Mucosa of rectum (tissue), 2 donors: ENCODE measurements at regions not wholly inside any gene's neighbourhood (a gene's known extent, or its start where the extent isn't known, plus 50 kb on each side); places are given as distances from the start of the nearest gene placed in this dataset.
"Not testable (repeated sequence)": the region's sequence is repeated elsewhere in the genome, so short reads cannot be mapped to it uniquely, and the experiment has no call there.

ENCODE experiments used
- H3K27ac ChIP-seq, 2 donors: one replicate each; pipeline ENCODE4 v1.7.0; 2013; ENCODE audit warnings: inconsistent platforms in 2 of 2, low read depth in 2 of 2, low read length in 2 of 2
- H3K27me3 ChIP-seq, 2 donors: one replicate each; pipeline ENCODE4 v1.7.0; 2013; ENCODE audit warnings: low read length in 2 of 2; ENCODE audit not compliant: control insufficient read depth in 2 of 2, insufficient read depth in 2 of 2
- H3K36me3 ChIP-seq, 2 donors: one replicate each; pipeline ENCODE4 v1.7.0; 2013; ENCODE audit warnings: low read length in 2 of 2; ENCODE audit not compliant: control insufficient read depth in 2 of 2, insufficient read depth in 2 of 2
- H3K4me1 ChIP-seq, 2 donors: one replicate each; pipeline ENCODE4 v1.7.0; 2013; ENCODE audit warnings: low read length in 2 of 2, mild to moderate bottlenecking in 1 of 2; ENCODE audit not compliant: control insufficient read depth in 2 of 2, insufficient read depth in 2 of 2
- H3K4me3 ChIP-seq, 2 donors: one replicate each; pipeline ENCODE4 v1.7.0; 2013; ENCODE audit warnings: low read length in 2 of 2
- H3K9ac ChIP-seq, 2 donors: one replicate each; pipeline ENCODE4 v1.7.0; 2013; ENCODE audit warnings: low read length in 2 of 2, low read depth in 1 of 2, mild to moderate bottlenecking in 1 of 2
- H3K9me3 ChIP-seq, 2 donors: one replicate each; pipeline ENCODE4 v1.7.0; 2013; ENCODE audit warnings: low read length in 2 of 2; ENCODE audit not compliant: control insufficient read depth in 2 of 2
- donor health status: healthy.
- donor health status: Normal muscosa, but diverticular disease.

DNA sequence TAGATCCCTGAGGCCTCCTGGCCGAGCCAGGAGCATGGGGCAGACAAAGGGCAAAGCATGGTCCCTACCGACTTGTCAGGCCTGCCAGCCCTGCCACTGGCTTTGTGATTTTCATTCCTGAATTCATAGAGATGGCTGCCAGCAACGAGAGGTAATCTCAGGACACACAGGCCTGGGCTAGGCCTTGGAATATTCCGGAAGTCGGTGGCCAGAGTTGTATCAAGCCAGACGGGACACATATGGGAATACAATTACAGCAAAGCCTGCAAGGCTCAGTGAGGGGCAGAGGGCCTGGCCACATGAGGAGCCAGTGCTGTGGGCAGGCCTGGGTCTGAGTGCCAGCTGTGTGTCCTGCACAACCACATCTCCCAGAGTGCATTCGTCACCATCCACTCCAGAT lies 72.4 kb upstream of the PLGLB2 start:
- H3K36me3 ChIP-seq, H3K27me3 ChIP-seq, H3K9ac ChIP-seq, H3K4me3 ChIP-seq, H3K4me1 ChIP-seq, H3K9me3 ChIP-seq, H3K27ac ChIP-seq: not testable (repeated sequence)

DNA sequence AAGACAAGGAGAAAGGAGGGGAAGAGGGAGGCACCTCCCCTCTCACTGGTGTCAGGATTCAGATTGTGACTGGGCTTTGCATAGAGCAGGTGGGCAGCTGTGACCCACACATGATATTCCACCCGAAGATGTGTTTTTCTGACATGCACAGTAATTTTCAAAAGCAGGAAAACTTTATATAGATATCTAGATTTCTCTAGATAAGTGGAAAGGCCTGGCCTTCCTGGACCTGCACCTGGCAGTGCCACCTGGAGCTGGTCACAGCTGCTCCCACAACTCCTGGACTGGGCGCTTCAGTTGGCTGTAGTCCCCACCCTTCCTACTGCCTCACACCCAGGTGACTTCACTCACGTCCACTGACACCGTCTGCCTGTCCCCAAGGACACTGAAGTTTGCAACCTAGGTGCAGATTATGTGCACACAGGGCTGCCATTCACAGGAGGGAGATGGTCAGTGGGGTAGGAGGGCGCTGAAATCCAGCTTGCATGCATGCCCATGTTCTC lies 70.4 kb upstream of the PLGLB2 start:
- not testable (repeated sequence) for H3K9ac ChIP-seq, H3K4me3 ChIP-seq, H3K27me3 ChIP-seq, H3K36me3 ChIP-seq, H3K27ac ChIP-seq, H3K4me1 ChIP-seq, H3K9me3 ChIP-seq

DNA sequence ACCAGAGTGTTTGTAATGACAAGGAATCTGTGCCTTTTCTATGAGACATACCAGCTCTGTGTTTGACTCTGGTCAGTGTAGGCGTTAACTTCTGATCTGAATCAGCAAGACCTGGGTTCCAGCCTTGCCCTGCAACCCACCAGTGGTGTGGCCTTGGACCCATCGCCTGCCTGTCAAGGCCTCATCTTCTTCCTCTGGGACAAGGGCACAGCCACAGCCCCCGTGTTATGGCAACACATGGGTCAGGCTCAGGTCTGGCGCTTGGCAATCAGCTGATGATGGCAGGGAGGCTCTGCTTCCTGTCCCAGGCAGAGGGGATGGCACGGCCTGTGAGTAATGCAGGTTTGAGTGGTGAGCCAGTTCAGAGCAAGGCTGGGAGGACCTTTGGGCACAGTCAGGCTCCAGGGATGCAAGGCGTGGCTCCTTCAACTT lies 69.1 kb upstream of the PLGLB2 start:
- not testable (repeated sequence) for H3K4me1 ChIP-seq, H3K27ac ChIP-seq, H3K36me3 ChIP-seq, H3K9ac ChIP-seq, H3K27me3 ChIP-seq, H3K4me3 ChIP-seq, H3K9me3 ChIP-seq

DNA sequence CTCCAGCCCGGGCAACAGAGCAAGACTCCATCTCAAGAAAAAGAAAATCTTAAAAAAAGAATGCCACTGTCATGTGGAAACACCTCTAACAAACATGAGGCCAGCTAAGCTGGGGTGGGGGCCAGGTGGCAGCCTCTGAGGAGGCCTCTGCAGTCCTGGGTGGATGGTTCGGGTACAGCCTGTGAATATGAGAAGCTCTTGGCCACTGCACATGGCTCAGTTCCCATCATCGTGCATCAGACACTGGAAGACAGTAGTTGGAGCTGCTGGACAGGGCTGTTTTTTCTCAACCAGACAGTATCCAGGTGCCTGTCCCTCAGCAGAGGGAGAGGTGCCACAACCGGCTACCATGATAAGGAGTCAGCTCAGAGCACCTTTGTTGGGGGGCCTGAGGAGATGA lies 67.9 kb upstream of the PLGLB2 start:
- not testable (repeated sequence) for H3K4me1 ChIP-seq, H3K4me3 ChIP-seq

DNA sequence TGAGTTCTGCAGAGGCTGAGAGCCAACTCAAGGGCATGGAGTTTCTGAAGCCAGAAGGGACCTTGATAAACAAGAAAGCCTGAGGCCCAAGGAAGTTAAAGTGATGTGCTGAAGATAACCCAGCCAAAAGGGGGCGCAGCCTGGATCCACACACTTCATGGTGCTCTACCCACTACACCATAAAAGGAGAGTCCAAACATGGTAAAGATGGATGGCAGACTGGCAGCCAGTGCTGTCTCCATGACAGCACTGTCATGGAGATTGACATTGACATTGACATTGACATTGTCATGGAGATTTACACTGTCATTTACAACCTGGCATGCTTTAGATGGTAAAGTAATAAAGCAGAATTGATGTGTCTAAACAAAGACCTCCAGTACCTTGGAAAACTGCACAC lies 67.2 kb upstream of the PLGLB2 start:
- H3K4me3 ChIP-seq, H3K9ac ChIP-seq, H3K9me3 ChIP-seq, H3K4me1 ChIP-seq, H3K36me3 ChIP-seq, H3K27ac ChIP-seq, H3K27me3 ChIP-seq: not testable (repeated sequence)

More for the DNA sequence above, 67.9 kb upstream of the PLGLB2 start:
- H3K9me3 ChIP-seq, H3K27ac ChIP-seq, H3K9ac ChIP-seq, H3K27me3 ChIP-seq, H3K36me3 ChIP-seq: not testable (repeated sequence)

DNA sequence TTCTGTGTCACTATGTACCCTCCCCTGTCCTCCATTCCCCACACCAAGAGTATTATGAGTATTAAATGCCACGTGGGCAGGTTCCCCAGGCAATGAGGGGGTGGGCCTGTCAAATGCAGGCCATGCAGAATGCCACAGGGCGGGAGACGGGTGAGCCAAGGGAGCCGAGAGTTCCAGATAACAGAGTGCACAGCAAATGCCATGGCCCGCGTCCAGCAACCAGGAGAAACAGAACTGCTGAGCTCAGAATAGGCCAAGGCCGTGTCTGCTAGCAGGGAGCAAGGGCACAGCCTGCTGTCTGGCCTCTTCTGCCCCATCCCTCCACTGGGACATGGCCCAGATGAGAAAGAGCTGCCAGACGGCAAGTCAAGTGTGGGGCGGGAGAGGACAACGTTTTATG lies 64.4 kb upstream of the PLGLB2 start:
- H3K36me3 ChIP-seq, H3K9me3 ChIP-seq, H3K27ac ChIP-seq, H3K4me1 ChIP-seq, H3K9ac ChIP-seq, H3K4me3 ChIP-seq, H3K27me3 ChIP-seq: not testable (repeated sequence)

DNA sequence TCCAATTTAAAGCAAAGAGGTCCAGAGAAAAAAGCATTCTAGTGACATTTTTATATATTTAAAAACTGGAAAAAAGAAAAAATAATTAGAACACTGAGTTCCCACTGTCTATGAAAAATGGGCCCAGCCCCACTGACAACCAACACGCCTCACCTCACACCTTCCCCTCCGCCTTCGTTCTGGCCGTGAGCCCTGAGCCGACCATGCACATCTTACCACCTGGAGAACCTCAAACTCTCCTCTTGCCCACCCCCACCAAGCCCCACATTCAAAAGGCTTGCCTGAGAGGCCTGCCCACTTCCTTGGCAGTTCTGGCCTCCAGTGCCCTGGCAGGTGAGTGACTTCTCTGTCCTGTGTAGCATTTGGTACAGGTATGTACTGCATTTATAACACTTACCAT lies 63.9 kb upstream of the PLGLB2 start:
- H3K4me1 ChIP-seq, H3K27me3 ChIP-seq, H3K9ac ChIP-seq, H3K9me3 ChIP-seq, H3K27ac ChIP-seq, H3K4me3 ChIP-seq, H3K36me3 ChIP-seq: not testable (repeated sequence)

DNA sequence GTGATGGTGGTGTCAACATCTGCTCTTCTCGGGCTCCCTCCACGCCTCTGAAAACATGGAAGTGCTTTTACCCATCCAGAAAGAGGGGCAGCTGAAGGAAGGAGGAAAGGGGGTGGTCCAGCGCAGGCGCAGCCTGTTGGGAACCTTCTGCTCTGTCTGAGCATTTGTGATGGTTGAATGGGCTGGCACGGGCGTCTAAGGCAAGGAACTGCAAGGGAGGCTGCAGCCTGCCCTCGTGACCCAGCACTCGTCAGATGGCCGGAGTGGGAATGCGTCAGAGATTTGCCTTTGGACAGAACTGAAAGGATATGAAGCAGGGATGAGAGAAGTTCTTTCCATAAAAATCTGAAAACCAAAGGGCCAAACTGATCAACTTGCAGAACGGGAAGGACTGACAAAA lies 62.3 kb upstream of the PLGLB2 start:
- H3K9ac ChIP-seq = not testable (repeated sequence)

DNA sequence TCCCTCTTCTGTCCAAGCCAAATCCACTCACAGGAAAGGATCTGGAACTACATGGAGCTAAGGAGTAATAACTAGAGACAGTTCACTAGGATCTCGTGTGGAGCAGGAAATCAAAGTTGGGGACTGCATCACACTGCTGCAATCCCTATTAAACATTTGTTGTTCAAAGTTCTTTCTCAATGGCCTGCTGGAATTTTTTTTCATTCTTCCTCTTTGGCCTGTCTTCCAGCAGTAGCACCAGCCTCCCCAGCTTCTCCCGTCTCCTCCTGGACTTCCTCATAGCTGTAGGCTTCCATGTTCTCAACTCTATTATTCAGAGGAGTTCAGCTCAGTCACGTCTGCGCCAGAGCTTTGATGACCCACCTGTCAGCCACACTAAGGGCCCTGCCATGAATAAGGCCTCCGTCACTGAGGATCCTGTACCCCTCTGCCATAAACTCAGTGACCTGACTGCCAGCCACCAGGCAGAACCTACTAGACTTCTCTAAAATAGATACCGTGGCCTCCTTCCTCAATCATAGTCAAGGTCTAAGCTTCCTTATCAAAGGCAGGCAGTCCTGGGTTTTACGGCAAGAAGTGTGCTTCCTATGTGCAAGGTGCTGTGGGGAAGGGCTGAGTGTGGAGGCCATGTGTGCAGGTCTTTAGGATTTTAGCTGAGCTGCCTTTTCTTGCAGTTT lies 60.9 kb upstream of the PLGLB2 start:
- not testable (repeated sequence) for H3K9ac ChIP-seq, H3K9me3 ChIP-seq, H3K27ac ChIP-seq, H3K27me3 ChIP-seq, H3K4me3 ChIP-seq, H3K4me1 ChIP-seq, H3K36me3 ChIP-seq

More for the DNA sequence above, 62.3 kb upstream of the PLGLB2 start:
- H3K9me3 ChIP-seq, H3K27me3 ChIP-seq, H3K27ac ChIP-seq, H3K36me3 ChIP-seq, H3K4me1 ChIP-seq, H3K4me3 ChIP-seq: not testable (repeated sequence)

DNA sequence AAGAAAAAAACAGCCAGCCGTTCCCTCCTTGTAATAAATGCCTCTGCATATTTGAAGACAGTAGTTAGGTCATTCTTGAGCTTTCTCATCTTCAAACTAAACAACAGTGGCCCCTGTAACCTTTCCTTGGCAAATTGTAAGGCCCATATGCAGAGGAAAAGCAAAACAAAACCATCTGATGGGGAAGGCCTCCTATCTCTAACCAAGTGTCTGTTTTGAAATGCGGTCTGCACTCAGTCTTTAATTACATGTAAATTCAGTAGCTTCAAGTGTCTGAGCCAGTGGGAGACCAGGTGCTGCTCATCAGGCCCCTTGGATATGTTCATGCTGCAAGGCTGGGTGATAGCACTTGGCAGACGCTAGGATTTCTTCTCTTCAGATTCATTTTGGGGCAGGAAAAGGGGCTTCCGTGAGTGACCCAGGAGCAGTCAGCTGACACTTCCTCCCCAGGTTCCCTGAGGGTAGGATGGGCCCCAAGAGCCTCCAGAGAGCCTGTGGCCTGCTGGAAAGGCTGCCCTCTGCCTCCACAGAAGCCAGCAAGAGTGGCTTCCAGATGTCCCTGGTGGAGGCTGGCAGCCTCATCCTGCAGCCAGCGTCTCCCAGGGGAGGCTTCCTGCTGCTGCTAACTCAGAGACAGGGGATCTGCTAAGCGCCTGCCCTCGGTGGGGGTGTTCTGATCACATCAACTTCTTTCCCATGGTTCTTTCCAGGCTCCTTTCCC lies 60.2 kb upstream of the PLGLB2 start:
- not testable (repeated sequence) for H3K27ac ChIP-seq, H3K27me3 ChIP-seq, H3K4me1 ChIP-seq, H3K9ac ChIP-seq, H3K9me3 ChIP-seq, H3K36me3 ChIP-seq, H3K4me3 ChIP-seq
